Endothelial cell of umbilical vein (primary cell): ENCODE measurements at regions not wholly inside any gene's neighbourhood (a gene's known extent, or its start where the extent isn't known, plus 50 kb on each side); places are given as distances from the start of the nearest gene placed in this dataset.

Experiments
- BruUV-seq: library from RNA; stranded (reverse); fragments of 400-500 nt; replicated peaks from 2 replicates; lab custom pipeline; 2021; lab: Mats Ljungman, UMichigan
- CTCF ChIA-PET: fragments of 300-600, 350-600 bp; sonication (Branson Sonifier 250); formaldehyde crosslinking; loops from one replicate; lab custom pipeline; 2021; ENCODE audit warnings: antibody characterized with exemption, inconsistent platforms; lab: Charles Lee
- POLR2A ChIA-PET: fragments of 300-600, 350-600 bp; sonication (Branson Sonifier 250); formaldehyde crosslinking; loops from one replicate; lab custom pipeline; 2021; ENCODE audit warnings: antibody characterized with exemption, inconsistent platforms; lab: Charles Lee
- DNase-seq: peaks from one replicate; pipeline ENCODE4 v3.0.0-alpha.2; 2011; ENCODE audit warnings: low read depth, low spot score
- FAIRE-seq: peaks from 2 replicates; lab custom pipeline; 2011; peaks lifted over from hg19 to GRCh38; lab: Jason Lieb, UNC
- H2AFZ ChIP-seq: 2 replicates; pipeline ENCODE4 v1.6.0; 2012; ENCODE audit warnings: low read depth, low read length, control low read depth, inconsistent platforms
- H3K27ac ChIP-seq: 2 replicates; pipeline ENCODE4 v1.5.1; 2011; ENCODE audit warnings: low read depth, mild to moderate bottlenecking, control low read depth, low read length, moderate library complexity; ENCODE audit not compliant: insufficient read depth
- H3K27me3 ChIP-seq, 2 experiments: 2 replicates each; pipeline versions ENCODE4 v1.6.0 to v1.6.1; 2011; ENCODE audit warnings: low read length in 2 of 2, mixed read lengths in 1 of 2; ENCODE audit not compliant: control insufficient read depth in 2 of 2, insufficient read depth in 2 of 2
- H3K36me3 ChIP-seq, 2 experiments: 2 replicates in 1 of 2; 3 replicates in 1 of 2; pipeline ENCODE4 v1.5.1; 2011; ENCODE audit warnings: low read length in 2 of 2, mild to moderate bottlenecking in 1 of 2, moderate library complexity in 1 of 2; ENCODE audit not compliant: control insufficient read depth in 2 of 2, insufficient read depth in 2 of 2; ENCODE audit errors: extremely low read depth in 1 of 2
- H3K4me1 ChIP-seq: 3 replicates; pipeline ENCODE4 v1.5.1; 2011; ENCODE audit warnings: mild to moderate bottlenecking, low read length; ENCODE audit not compliant: control insufficient read depth, insufficient read depth; ENCODE audit errors: extremely low read depth
- H3K4me2 ChIP-seq: 2 replicates; pipeline ENCODE4 v1.6.1; 2011; ENCODE audit warnings: low read length, control low read depth, mixed read lengths; ENCODE audit not compliant: insufficient read depth
- H3K4me3 ChIP-seq, 3 experiments: fragments of 200-600 bp in 1 of 3; sonication (generic), shearing (Covaris generic) in 1 of 3; replicated peaks in 1 of 3; 2 replicates each; pipeline ENCODE4 v1.5.1; 2011 to 2016; ENCODE audit warnings: control low read depth in 3 of 3, low read length in 3 of 3, mild to moderate bottlenecking in 2 of 3, inconsistent platforms in 1 of 3, low read depth in 1 of 3, moderate library complexity in 1 of 3; ENCODE audit not compliant: insufficient read depth in 1 of 3
- H3K79me2 ChIP-seq: 2 replicates; pipeline ENCODE4 v1.6.0; 2012; ENCODE audit warnings: low read length, inconsistent platforms; ENCODE audit not compliant: control insufficient read depth, insufficient read depth
- H3K9ac ChIP-seq: replicated peaks from 2 replicates; pipeline ENCODE3; 2011; ENCODE audit warnings: low read length, control low read depth; ENCODE audit not compliant: insufficient read depth; ENCODE audit errors: extremely low read depth
- H3K9me1 ChIP-seq: replicated peaks from 3 replicates; pipeline ENCODE4 v1.6.0; 2011; ENCODE audit warnings: mild to moderate bottlenecking, low read length; ENCODE audit not compliant: control insufficient read depth, insufficient read depth; ENCODE audit errors: extremely low read depth
- H3K9me3 ChIP-seq: replicated peaks from 2 replicates; pipeline ENCODE4 v1.5.1; 2012; ENCODE audit warnings: low read length, inconsistent platforms; ENCODE audit not compliant: control insufficient read depth, insufficient read depth
- H4K20me1 ChIP-seq: replicated peaks from 2 replicates; pipeline ENCODE3; 2011; ENCODE audit warnings: mild to moderate bottlenecking, low read length; ENCODE audit not compliant: control insufficient read depth, insufficient read depth; ENCODE audit errors: extremely low read depth
- EZH2 ChIP-seq: IDR thresholded peaks from 2 replicates; pipeline ENCODE4 v1.6.1; 2012; ENCODE audit warnings: borderline replicate concordance, low read depth, mild to moderate bottlenecking, moderate library complexity, low read length, inconsistent platforms; ENCODE audit not compliant: severe bottlenecking
- GATA2 ChIP-seq: IDR thresholded peaks from 2 replicates; pipeline ENCODE4 v1.7.0; 2011; ENCODE audit warnings: low read depth, mild to moderate bottlenecking, moderate library complexity, mixed read lengths, low read length; ENCODE audit not compliant: insufficient read length, insufficient read depth
- JUN ChIP-seq: IDR thresholded peaks from 2 replicates; pipeline ENCODE4 v1.6.1; 2011; ENCODE audit warnings: borderline replicate concordance, low read depth; ENCODE audit not compliant: insufficient read length, insufficient read depth
- MYC ChIP-seq: IDR thresholded peaks from one replicate; pipeline ENCODE4 v1.6.1; 2011; ENCODE audit warnings: mild to moderate bottlenecking, low read depth, low read length
- POLR2A ChIP-seq: IDR thresholded peaks from 2 replicates; pipeline ENCODE4 v1.6.1; 2012; ENCODE audit warnings: low read depth, mild to moderate bottlenecking, control low read depth, low read length
- POLR2AphosphoS5 ChIP-seq: IDR thresholded peaks from 2 replicates; pipeline ENCODE4 v1.6.1; 2012; ENCODE audit warnings: low read depth, mild to moderate bottlenecking, control low read depth, low read length, moderate library complexity; ENCODE audit not compliant: insufficient read depth
- dilution Hi-C: fragments of 300-500 bp; cut with MboI; formaldehyde crosslinking; loops from one replicate; pipeline ENCODE4 v1.15.0; 2019; ENCODE audit warnings: low sequenced_read_pairs; ENCODE audit not compliant: extremely low pct_ligation_motif_present
- intact Hi-C: fragments of 100-400 bp; cut with micrococcal nuclease; formaldehyde crosslinking; loops from one replicate; pipeline ENCODE4 v1.10.0; 2022
- TF ChIP-seq, protein P1 (sequence below), 2 donors: IDR thresholded peaks; 1 replicate in 1 of 2; 2 replicates in 1 of 2; pipeline ENCODE4 v1.5.1; 2011; ENCODE audit warnings: low read length in 2 of 2, mild to moderate bottlenecking in 2 of 2, moderate library complexity in 2 of 2, control low read depth in 1 of 2, inconsistent platforms in 1 of 2, low read depth in 1 of 2; ENCODE audit not compliant: insufficient read depth in 1 of 2; ENCODE audit errors: extremely low read depth in 1 of 2
- TF ChIP-seq, protein P2 (sequence below): IDR thresholded peaks from 2 replicates; pipeline ENCODE4 v1.6.1; 2011; ENCODE audit not compliant: insufficient read depth, insufficient read length

DNA sequence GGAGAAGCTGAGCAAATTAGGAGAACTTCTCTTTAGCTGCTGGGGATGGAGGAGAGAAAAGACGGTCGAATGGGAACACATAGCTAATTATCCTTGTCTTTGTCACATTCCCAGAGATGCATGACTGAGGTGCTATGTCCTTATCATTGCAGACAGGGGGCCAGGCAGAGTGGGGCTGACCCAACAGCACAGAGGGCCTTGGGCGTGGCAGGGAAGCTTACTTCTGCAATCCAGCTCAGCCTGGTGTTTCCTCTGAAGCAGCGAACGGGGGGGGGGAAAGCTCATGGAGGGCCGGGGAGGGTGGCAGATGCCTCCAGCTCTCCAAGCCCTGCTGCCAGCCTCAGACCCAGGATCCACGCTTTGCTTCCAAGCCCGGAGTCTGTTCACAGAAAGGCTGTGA is 50.8 kb upstream of the HOPX start:
- dilution Hi-C loops (no loop called here), intact Hi-C loops (no loop called here)
- no peaks in the 10 kb centered on the region for H3K4me1 ChIP-seq
- H2AFZ ChIP-seq = no peak overlapping the region
- H3K9me3 ChIP-seq = no peaks in the 10 kb centered on the region
- H4K20me1 ChIP-seq = no peaks in the 10 kb centered on the region
- no peaks in the 10 kb centered on the region for H3K9me1 ChIP-seq
- no peak overlapping the region for H3K4me3 ChIP-seq
- H3K27ac ChIP-seq = no peak overlapping the region
- no peaks in the 10 kb centered on the region for H3K27me3 ChIP-seq
- no TSS peak for BruUV-seq
- TF ChIP-seq JUN (no peak), POLR2A (no peak), POLR2AphosphoS5 (no peak), EZH2 (no peak), GATA2 (no peak), MYC (no peak)
- TF ChIP-seq, protein P1, sequence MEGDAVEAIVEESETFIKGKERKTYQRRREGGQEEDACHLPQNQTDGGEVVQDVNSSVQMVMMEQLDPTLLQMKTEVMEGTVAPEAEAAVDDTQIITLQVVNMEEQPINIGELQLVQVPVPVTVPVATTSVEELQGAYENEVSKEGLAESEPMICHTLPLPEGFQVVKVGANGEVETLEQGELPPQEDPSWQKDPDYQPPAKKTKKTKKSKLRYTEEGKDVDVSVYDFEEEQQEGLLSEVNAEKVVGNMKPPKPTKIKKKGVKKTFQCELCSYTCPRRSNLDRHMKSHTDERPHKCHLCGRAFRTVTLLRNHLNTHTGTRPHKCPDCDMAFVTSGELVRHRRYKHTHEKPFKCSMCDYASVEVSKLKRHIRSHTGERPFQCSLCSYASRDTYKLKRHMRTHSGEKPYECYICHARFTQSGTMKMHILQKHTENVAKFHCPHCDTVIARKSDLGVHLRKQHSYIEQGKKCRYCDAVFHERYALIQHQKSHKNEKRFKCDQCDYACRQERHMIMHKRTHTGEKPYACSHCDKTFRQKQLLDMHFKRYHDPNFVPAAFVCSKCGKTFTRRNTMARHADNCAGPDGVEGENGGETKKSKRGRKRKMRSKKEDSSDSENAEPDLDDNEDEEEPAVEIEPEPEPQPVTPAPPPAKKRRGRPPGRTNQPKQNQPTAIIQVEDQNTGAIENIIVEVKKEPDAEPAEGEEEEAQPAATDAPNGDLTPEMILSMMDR (IDR thresholded peaks at IDR 0.05; ENCODE audit: extremely low read depth in 1 of 2, insufficient read depth in 1 of 2, low read depth in 1 of 2, low read length in 2 of 2) = no peak
- TF ChIP-seq, protein P2, sequence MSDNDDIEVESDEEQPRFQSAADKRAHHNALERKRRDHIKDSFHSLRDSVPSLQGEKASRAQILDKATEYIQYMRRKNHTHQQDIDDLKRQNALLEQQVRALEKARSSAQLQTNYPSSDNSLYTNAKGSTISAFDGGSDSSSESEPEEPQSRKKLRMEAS = no peak
- no peaks in the 10 kb centered on the region for H3K79me2 ChIP-seq
- H3K9ac ChIP-seq = no peak overlapping the region
- FAIRE-seq (no peak), DNase-seq (no peak)
- ChIA-PET CTCF (interaction anchor here (0.7 to 1.6 kb wide), 4 partner anchors 45 to 91 kb away, joined by 3 to 4 read pairs (median 4); no protein-coding TSS in a partner anchor), POLR2A (no interaction called here)
- H3K4me2 ChIP-seq = no peak overlapping the region
- no peaks in the 10 kb centered on the region for H3K36me3 ChIP-seq
